DND-41 (cell line): ENCODE measurements at regions not wholly inside any gene's neighbourhood (a gene's known extent, or its start where the extent isn't known, plus 50 kb on each side); places are given as distances from the start of the nearest gene placed in this dataset.

Source experiments
- ATAC-seq: fragments of 200-7000 bp; cut with Tn5 transposase; 3 replicates; pipeline ENCODE4 v1.9.1; 2021; ENCODE audit warnings: low read depth; ENCODE audit not compliant: insufficient read depth
- DNase-seq: peaks from one replicate; pipeline ENCODE4 v3.0.0-alpha.2; 2020
- H2AFZ ChIP-seq: 2 replicates; pipeline ENCODE4 v1.6.0; 2012; ENCODE audit warnings: low read depth, low read length
- H3K27ac ChIP-seq: 2 replicates; pipeline ENCODE4 v1.5.1; 2012; ENCODE audit warnings: low read length, inconsistent platforms
- H3K27me3 ChIP-seq: fragments of 200-600 bp; sonication (generic); 2 replicates; pipeline ENCODE4 v1.6.0; 2012; ENCODE audit warnings: low read length, mild to moderate bottlenecking, inconsistent platforms; ENCODE audit not compliant: insufficient read depth, poor library complexity
- H3K36me3 ChIP-seq: 2 replicates; pipeline ENCODE4 v1.5.1; 2012; ENCODE audit warnings: low read length, inconsistent platforms; ENCODE audit not compliant: insufficient read depth
- H3K4me1 ChIP-seq: 2 replicates; pipeline ENCODE4 v1.5.1; 2012; ENCODE audit warnings: mild to moderate bottlenecking, low read length; ENCODE audit not compliant: insufficient read depth
- H3K4me2 ChIP-seq: 2 replicates; pipeline ENCODE4 v1.6.0; 2012; ENCODE audit warnings: mild to moderate bottlenecking, moderate library complexity, low read length, inconsistent platforms; ENCODE audit not compliant: insufficient read depth
- H3K4me3 ChIP-seq, 2 experiments: fragments of 200-600 bp in 1 of 2; shearing (Covaris generic) in 1 of 2; 2 replicates each; pipeline ENCODE4 v1.5.1; 2012 to 2016; ENCODE audit warnings: inconsistent platforms in 2 of 2, low read length in 2 of 2, mild to moderate bottlenecking in 2 of 2, low read depth in 1 of 2, moderate library complexity in 1 of 2
- H3K79me2 ChIP-seq: 2 replicates; pipeline ENCODE4 v1.6.0; 2012; ENCODE audit warnings: low read length, inconsistent platforms; ENCODE audit not compliant: insufficient read depth
- H3K9ac ChIP-seq: 2 replicates; pipeline ENCODE4 v1.6.0; 2012; ENCODE audit warnings: low read depth, mild to moderate bottlenecking, inconsistent platforms, low read length, moderate library complexity
- H3K9me3 ChIP-seq: 2 replicates; pipeline ENCODE4 v1.5.1; 2012; ENCODE audit warnings: low read length, moderate library complexity, mild to moderate bottlenecking, inconsistent platforms; ENCODE audit not compliant: insufficient read depth, severe bottlenecking
- H4K20me1 ChIP-seq: 2 replicates; pipeline ENCODE4 v1.6.0; 2012; ENCODE audit warnings: low read length; ENCODE audit not compliant: insufficient read depth
- CTCF ChIP-seq: IDR thresholded peaks from 2 replicates; pipeline ENCODE4 v1.5.1; 2012; ENCODE audit warnings: borderline replicate concordance, low read length, moderate library complexity, mild to moderate bottlenecking; ENCODE audit not compliant: poor library complexity, severe bottlenecking; ENCODE audit errors: extremely low read depth
- EZH2 ChIP-seq: IDR thresholded peaks from 3 replicates; pipeline ENCODE4 v1.6.1; 2012; ENCODE audit warnings: borderline replicate concordance, low read depth, mild to moderate bottlenecking, moderate library complexity, low read length, inconsistent platforms; ENCODE audit not compliant: severe bottlenecking

DNA sequence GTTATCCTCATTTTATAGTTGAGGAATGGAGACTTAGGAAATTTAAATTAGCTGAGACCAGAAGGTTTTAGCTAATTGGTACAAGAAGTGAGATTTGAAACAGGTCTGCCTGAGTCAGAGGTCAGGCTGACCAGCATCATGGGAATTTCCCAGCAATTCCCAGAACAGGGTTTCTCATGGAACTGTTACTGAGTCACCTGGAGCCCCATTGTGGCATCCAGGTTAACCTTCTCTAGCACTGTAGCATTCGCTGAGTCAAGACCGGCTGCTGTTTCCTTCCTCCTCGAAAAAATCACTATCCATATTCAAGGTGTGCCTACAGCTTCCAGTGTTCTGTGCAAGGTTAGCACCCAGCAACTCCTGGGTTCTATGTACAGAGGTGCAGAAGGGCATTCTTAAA lies 238.0 kb upstream of the MAN1A1 start:
- Histone ChIP-seq H3K27me3 (no peaks in the 10 kb centered on the region), H3K4me2 (no peak overlapping the region), H3K27ac (no peak overlapping the region), H2AFZ (no peak overlapping the region), H3K36me3 (no peaks in the 10 kb centered on the region), H3K4me3 (no peak overlapping the region), H3K9me3 (no peaks in the 10 kb centered on the region), H3K9ac (no peak overlapping the region), H3K4me1 (no peaks in the 10 kb centered on the region), H3K79me2 (no peaks in the 10 kb centered on the region), H4K20me1 (no peaks in the 10 kb centered on the region)
- DNase-seq, result no peak
- ATAC-seq, result no peak
- no peak for TF ChIP-seq CTCF
- TF ChIP-seq EZH2, result no peak

DNA sequence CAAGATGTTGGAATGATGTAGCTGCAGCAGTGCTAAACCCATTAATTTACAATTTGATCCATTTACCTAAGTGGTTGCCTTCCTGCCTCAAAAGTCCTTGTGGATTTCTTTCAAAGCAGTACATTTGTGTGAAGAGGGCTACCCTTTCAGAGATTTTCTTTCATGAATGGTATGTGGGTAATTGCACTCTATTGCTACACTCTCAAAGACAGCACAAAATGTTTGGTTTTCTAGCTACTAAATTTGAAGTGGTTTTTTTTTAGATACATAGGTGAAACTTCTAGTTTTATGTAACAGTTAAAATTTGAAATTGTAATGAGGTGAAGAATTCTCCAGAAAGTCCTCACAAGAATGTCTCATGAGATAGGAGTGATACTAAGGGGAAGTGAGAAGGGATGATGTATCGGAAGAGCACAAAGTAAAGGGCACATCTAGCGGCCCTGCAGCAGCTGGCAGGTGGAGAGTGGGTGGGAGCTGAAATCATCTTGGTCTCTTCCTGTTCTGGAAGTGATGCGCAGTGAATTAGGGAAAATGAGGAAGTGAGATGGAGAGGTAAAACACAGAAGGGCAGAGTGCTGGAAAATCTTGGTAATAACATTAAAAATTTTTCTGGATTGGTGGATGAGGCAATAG lies 236.8 kb upstream of the MAN1A1 start:
- Histone ChIP-seq H2AFZ (no peak overlapping the region), H3K4me2 (no peak overlapping the region), H3K4me1 (no peaks in the 10 kb centered on the region), H3K4me3 (no peak overlapping the region), H3K27ac (no peak overlapping the region), H3K27me3 (no peaks in the 10 kb centered on the region), H3K9me3 (no peaks in the 10 kb centered on the region), H3K79me2 (no peaks in the 10 kb centered on the region), H4K20me1 (no peaks in the 10 kb centered on the region), H3K9ac (no peak overlapping the region), H3K36me3 (no peaks in the 10 kb centered on the region)
- ATAC-seq, result no peak
- DNase-seq, result no peak
- TF ChIP-seq CTCF (no peak), EZH2 (no peak)

GRCh38 chr6:119584088-119584487 lies 234.5 kb upstream of the MAN1A1 start:
- Histone ChIP-seq H3K4me2 (no peak overlapping the region), H3K4me3 (no peak overlapping the region), H3K9me3 (no peaks in the 10 kb centered on the region), H3K79me2 (no peaks in the 10 kb centered on the region), H3K27ac (no peak overlapping the region), H4K20me1 (no peaks in the 10 kb centered on the region), H3K4me1 (no peaks in the 10 kb centered on the region), H3K36me3 (no peaks in the 10 kb centered on the region), H3K9ac (no peak overlapping the region), H2AFZ (no peak overlapping the region), H3K27me3 (no peaks in the 10 kb centered on the region)
- TF ChIP-seq EZH2 (no peak), CTCF (no peak)
- ATAC-seq, result no peak
- DNase-seq, result no peak
